Endothelial cell (in vitro differentiated cells): ENCODE measurements at regions not wholly inside any gene's neighbourhood (a gene's known extent, or its start where the extent isn't known, plus 50 kb on each side); places are given as distances from the start of the nearest gene placed in this dataset.

ENCODE experiments used
- DNase-seq: peaks from one replicate; pipeline ENCODE4 v3.0.0; 2021; ENCODE audit warnings: low spot score
- H3K27ac Mint-ChIP-seq: one replicate; pipeline ENCODE4 v1.8.0; 2021; ENCODE audit warnings: mixed read lengths, inconsistent platforms; ENCODE audit not compliant: unreplicated experiment
- H3K27me3 Mint-ChIP-seq: one replicate; pipeline ENCODE4 v1.8.0; 2021; ENCODE audit warnings: mild to moderate bottlenecking, moderate library complexity, mixed read lengths, inconsistent platforms; ENCODE audit not compliant: unreplicated experiment
- H3K36me3 Mint-ChIP-seq: one replicate; pipeline ENCODE4 v1.8.0; 2021; ENCODE audit warnings: mild to moderate bottlenecking, low read depth, mixed read lengths, inconsistent platforms; ENCODE audit not compliant: unreplicated experiment
- H3K4me1 Mint-ChIP-seq: one replicate; pipeline ENCODE4 v1.8.0; 2021; ENCODE audit warnings: mild to moderate bottlenecking, mixed read lengths, inconsistent platforms; ENCODE audit not compliant: unreplicated experiment
- H3K4me3 Mint-ChIP-seq: one replicate; pipeline ENCODE4 v1.8.0; 2021; ENCODE audit warnings: mild to moderate bottlenecking, mixed read lengths, inconsistent platforms; ENCODE audit not compliant: unreplicated experiment
- H3K9me3 Mint-ChIP-seq: one replicate; pipeline ENCODE4 v1.8.0; 2021; ENCODE audit warnings: mixed read lengths, inconsistent platforms; ENCODE audit not compliant: unreplicated experiment
- CTCF ChIP-seq: fragments of 200-600 bp; sonication (generic); IDR thresholded peaks from one replicate; pipeline ENCODE4 v1.5.0; 2021; ENCODE audit warnings: antibody characterized with exemption; ENCODE audit not compliant: unreplicated experiment

GRCh38 chr2:79393806-79394484 lies 118.9 kb upstream of the CTNNA2 start:
- no peaks in the 10 kb centered on the region for H3K36me3 Mint-ChIP-seq
- no peak overlapping the region for H3K27ac Mint-ChIP-seq
- no peaks in the 10 kb centered on the region for H3K4me1 Mint-ChIP-seq
- H3K9me3 Mint-ChIP-seq = no peaks in the 10 kb centered on the region
- no peak for DNase-seq
- H3K4me3 Mint-ChIP-seq = no peak overlapping the region
- no peak for TF ChIP-seq CTCF
- H3K27me3 Mint-ChIP-seq = peaks cover 1% of the 10 kb centered on the region

GRCh38 chr2:79393107-79393685 lies 119.7 kb upstream of the CTNNA2 start:
- DNase-seq = no peak
- no peaks in the 10 kb centered on the region for H3K4me1 Mint-ChIP-seq
- peaks cover 1% of the 10 kb centered on the region for H3K27me3 Mint-ChIP-seq
- H3K9me3 Mint-ChIP-seq = no peaks in the 10 kb centered on the region
- no peak for TF ChIP-seq CTCF
- H3K36me3 Mint-ChIP-seq = no peaks in the 10 kb centered on the region
- no peak overlapping the region for H3K27ac Mint-ChIP-seq
- no peak overlapping the region for H3K4me3 Mint-ChIP-seq

GRCh38 chr2:79389481-79389880 lies 123.4 kb upstream of the CTNNA2 start:
- Mint-ChIP-seq H3K4me1 (no peaks in the 10 kb centered on the region), H3K27me3 (peaks cover 1% of the 10 kb centered on the region), H3K4me3 (no peak overlapping the region), H3K9me3 (no peaks in the 10 kb centered on the region), H3K27ac (no peak overlapping the region), H3K36me3 (no peaks in the 10 kb centered on the region)
- no peak for DNase-seq
- no peak for TF ChIP-seq CTCF

GRCh38 chr2:79388024-79388423 lies 124.8 kb upstream of the CTNNA2 start:
- no peaks in the 10 kb centered on the region for H3K36me3 Mint-ChIP-seq
- DNase-seq = no peak
- no peaks in the 10 kb centered on the region for H3K9me3 Mint-ChIP-seq
- H3K27me3 Mint-ChIP-seq = no peaks in the 10 kb centered on the region
- no peak overlapping the region for H3K4me3 Mint-ChIP-seq
- no peak overlapping the region for H3K27ac Mint-ChIP-seq
- H3K4me1 Mint-ChIP-seq = no peaks in the 10 kb centered on the region
- no peak for TF ChIP-seq CTCF

GRCh38 chr2:79387431-79387830 lies 125.4 kb upstream of the CTNNA2 start:
- no peaks in the 10 kb centered on the region for H3K36me3 Mint-ChIP-seq
- H3K4me1 Mint-ChIP-seq = no peaks in the 10 kb centered on the region
- no peak overlapping the region for H3K4me3 Mint-ChIP-seq
- H3K27ac Mint-ChIP-seq = no peak overlapping the region
- TF ChIP-seq CTCF = no peak
- DNase-seq = no peak
- no peaks in the 10 kb centered on the region for H3K27me3 Mint-ChIP-seq
- H3K9me3 Mint-ChIP-seq = no peaks in the 10 kb centered on the region
